ENCODE measurements at regions not wholly inside any gene's neighbourhood (a gene's known extent, or its start where the extent isn't known, plus 50 kb on each side); places are given as distances from the start of the nearest gene placed in this dataset.

- DNase-seq: no peak
Measured at GRCh38 chr13:40439928-40440327, 226.5 kb downstream of the FOXO1 start.

- DNase-seq: no peak
Measured at GRCh38 chr13:40440990-40441820, 225.2 kb downstream of the FOXO1 start.

DNA sequence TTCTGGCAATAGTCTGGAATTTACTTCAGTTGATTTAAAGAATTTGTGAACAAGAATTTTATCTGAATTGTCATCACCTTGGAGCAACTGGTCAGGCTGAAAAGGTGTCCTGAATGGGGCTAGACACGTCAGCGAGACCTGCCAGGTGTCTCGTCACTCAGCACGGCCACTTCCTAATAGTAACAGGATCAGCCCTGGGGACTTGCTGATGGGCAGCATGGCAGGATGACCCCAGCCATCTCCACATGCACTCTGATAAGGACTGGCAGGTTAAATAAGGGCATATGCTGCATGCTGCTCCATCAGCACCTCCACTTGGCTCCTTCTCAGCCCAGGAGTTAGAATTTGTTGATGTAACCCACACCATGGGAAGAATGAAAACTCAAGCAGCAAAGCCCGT lies 224.2 kb downstream of the FOXO1 start:
- DNase-seq: no peak

GRCh38 chr13:40442826-40443225 lies 223.6 kb downstream of the FOXO1 start:
- DNase-seq: no peak

DNA sequence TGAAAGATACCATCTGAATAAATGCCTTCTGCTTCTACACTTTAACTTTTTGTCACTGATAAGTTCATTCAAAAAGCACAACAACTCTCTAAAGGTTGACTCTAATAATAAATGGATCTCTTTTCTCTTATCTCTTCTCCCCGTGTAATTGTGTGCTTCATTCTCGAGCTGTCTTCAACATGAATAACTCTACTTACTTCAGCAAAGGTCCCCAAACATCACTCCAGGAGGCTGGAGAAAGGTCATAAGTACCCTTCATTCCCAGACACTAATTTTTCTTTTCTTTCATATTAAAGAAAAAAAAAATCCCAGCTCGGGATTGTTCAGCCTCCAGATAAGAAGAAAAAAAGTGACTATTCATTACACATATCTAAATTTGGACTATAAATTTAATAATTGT lies 222.2 kb downstream of the FOXO1 start:
- no peak for DNase-seq

GRCh38 chr13:40445557-40445990 lies 220.9 kb downstream of the FOXO1 start:
- peak; percentile 34 for DNase-seq

DNA sequence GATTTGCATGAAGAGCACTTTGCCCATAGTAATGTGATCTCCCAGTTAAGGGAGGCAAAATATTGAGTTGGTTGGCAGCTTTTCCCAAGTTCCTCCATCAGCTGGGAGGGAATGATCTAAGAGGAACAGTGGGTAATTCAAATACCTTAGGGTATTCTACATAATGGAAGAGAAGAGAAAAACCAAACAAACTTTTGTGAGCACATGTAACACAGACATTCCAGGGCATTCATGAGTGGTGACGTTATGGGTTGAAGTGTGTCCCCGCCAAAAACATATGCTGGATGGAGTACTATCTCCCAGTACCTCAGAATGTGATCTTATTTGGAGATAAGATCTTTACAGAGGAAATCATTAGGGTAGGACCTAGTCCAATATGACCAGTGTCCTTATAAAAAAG lies 220.1 kb downstream of the FOXO1 start:
- DNase-seq: no peak

- DNase-seq: no peak
Measured at GRCh38 chr13:40447857-40448256, 218.6 kb downstream of the FOXO1 start.

DNA sequence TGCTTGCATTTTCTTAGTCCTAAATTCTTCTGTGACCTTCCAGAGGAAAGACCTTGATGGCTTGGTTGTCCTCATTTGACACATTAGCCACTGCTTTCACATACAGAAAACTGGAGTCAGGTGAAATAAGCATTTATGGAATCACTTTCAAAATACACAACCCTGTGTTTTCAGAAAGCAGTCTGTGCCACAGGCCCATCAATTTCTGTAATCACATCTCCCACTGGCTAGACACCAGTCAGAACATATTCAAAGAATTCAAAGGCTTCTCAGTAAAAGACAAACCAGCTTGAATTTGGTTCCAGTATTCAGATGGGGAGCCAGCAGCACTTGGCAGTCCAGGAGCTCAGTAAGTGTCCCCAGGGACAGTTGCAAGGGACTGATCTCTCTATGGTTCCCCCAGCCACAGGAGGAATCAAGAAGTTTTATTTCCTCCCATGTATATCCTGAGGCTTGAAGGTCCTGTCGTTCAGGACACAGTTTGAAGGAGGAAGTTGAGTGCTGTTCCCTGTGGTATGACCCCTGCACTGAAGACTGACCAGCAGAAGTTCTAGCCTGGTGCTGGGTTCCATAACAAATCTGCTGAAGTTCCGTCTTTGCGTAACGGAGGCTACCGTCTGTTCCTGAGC lies 214.3 kb downstream of the FOXO1 start:
- no peak for DNase-seq

DNA sequence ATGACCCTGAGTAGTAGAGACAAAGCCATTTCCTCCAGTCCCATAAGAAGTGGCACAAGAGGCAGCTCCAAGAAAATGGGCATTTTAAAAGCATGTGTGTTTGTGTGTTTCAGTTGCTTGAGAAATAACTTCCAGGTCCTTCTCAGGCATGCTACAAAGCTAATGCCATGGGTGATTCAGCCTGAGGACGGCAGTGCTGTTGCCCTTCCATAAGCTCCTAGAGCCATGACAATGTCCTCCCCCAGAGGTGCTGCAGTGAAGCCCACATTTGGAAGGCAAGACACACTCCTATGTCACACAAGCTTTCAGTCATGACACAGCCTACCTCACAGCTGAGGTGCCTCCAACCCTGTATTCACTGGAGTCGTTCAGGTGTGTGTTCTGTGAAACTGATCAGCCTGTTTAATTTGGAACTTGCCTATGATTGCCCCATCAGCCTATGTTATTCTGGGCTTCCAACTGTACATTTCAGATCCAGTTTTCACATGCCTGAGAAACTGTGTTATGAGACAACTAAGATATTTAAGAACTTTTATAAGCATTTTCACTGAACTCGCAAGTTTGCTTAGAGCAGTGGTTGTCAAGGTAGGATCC lies 213.6 kb downstream of the FOXO1 start:
- DNase-seq: no peak

- DNase-seq: no peak
Measured at GRCh38 chr13:40453351-40454021, 213.0 kb downstream of the FOXO1 start.

DNA sequence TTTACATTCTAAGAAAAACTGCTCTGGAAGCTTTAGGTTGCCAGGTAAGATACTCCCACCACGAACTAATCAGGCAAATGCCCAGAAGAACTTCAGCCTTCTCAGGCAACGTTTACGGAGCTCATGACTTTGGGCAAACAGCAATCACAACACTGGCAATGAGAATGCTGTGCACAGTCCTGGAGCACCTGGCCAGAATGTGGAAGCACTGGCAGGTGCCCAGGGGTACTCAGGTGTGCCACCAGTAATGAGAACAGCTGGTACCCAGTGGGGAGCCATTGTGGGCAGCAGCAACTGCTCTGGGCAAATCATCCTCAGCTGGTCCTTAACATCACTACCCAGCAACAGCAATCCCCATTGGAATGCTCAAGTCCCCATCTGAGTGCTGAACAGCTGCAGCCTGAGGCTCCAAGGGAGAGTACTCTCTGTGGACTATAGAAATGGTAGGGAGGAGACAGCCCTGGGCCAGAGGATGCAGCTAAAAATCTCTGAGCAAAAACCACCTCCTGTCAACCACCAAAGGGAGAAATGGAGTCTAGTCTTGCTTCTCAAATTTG lies 210.0 kb downstream of the FOXO1 start:
- DNase-seq: no peak

DNA sequence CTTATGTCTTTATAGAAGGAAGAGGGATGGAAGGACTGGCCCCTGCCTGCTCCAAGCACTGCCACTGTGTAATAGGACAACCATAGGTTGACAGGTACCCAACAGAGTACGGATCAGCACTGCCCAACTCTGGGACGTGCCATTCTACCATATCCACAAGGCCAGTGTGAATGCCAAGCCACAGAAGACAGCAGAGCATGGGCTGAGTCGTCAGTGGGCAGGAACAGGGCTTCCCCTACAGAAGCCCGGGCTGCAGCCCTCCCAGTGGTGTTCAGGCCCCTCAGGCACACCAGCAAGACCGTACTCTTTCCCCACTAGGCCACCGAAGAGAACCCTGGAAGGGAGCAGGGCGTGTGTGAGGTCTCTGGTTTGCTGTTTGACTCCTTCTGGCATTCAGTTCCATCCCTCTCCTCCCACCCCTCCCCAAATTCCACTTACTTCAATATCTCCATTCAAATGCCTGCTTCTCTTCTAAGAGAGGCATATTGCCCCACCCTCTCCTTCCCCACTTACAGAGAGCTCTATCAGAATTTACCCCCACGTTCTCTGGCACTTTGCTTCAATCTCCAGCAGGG lies 209.4 kb downstream of the FOXO1 start:
- DNase-seq: no peak

DNA sequence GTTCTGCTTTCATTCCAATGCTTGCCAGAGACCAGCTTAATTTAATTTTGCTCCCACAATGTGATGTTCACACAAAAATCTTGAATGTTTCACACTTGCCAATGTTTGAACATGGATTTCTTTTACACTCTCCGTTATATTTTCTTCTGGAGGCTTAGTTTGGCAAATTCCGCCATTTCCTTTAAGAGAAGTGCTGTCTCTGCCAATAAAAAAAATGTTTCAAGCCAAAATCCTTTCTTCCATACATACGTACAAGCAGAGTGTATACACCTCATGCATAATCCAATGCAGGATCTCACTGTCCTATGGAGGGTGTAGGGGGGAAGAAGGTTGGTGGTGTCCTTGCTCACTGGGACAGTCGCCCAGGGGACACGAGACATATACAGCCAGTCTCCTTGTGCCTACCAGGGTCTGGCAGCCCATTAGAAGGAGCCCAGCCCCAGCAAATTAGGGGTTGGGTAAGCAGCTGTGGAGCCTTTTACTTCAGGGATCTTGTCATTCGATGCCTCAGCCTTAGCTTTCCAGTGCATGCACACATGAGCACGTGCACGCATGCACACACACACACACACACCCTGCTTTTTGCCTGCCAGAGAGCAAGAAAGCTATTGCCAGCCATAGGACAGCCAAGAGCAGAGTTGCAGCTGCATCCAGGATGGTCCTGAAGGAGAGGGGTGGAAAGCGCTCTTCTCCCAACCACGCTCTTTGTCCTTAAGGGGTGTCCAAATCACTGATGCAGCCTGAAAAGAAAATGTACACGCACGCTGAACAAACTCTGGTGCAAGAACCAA lies 208.3 kb downstream of the FOXO1 start:
- no peak for DNase-seq

GRCh38 chr13:40458720-40458990 lies 207.8 kb downstream of the FOXO1 start:
- no peak for DNase-seq

- no peak for DNase-seq
Measured at GRCh38 chr13:40460116-40460515, 206.3 kb downstream of the FOXO1 start.

- DNase-seq: no peak
Measured at GRCh38 chr13:40464337-40465014, 202.0 kb downstream of the FOXO1 start.

- DNase-seq: no peak
Measured at GRCh38 chr13:40465015-40465390, 201.4 kb downstream of the FOXO1 start.

GRCh38 chr13:40466272-40466671 lies 200.2 kb downstream of the FOXO1 start:
- DNase-seq: no peak

DNA sequence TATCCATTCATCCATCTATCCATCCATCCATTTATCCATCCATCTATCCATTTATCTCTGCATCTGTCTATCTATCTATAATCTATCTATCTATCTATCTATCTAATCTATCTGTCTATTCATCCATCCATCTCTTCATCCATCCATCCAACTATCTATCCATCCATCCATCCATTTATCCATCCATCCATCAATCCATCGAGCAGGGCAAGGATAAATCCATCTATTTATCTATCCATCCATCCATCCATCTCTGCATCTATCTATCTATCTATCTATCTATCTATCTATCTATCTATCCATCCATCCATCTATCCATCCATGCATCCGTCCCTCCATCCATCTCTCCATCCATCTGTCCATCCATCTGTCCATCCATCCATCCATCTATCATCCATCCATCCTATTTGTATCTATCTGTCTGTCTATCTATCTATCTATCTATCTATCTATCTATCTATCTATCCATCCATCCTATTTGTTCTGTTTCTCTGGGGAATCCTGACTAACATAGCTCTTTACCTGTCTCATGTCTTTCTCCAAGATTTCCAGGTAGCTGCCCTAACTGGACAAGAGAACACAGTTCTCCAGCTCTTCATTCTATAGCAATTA lies 198.1 kb downstream of the FOXO1 start:
- no peak for DNase-seq

DNA sequence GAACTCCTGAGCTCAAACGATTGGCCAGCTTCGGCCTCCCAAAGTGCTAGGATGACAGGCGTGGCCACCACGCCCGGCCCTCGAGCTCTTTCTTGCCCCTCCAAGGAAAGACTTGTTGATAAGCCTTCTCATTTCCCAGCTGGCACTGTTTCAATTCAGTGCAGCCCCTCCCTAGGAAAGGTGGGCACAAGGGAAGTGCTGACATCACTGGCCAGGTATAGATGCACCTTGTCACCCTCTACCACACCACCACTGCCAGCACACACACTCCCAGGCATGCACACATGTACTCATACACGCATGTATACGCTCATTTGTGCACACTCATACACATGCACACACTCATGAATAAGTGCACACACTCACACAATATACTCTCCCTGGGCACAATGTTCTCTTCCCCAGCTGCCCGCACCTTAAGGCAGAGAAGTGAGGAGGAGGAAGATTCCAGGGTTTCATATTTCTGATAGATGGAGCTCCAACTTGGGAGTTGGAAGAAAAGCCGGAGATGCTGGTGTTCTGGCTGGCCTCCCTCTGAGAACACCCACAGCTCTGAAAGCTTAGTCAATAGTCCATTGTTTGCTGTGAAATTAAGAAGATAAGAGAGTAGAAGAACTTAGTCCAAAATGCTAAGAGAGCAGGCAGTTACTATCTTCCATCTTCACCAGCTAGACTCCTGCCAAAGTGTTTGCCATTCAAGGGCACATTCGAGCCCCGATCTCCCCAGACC lies 196.7 kb downstream of the FOXO1 start:
- no peak for DNase-seq
